Thyroid gland (tissue), 4 donors: ENCODE measurements at regions not wholly inside any gene's neighbourhood (a gene's known extent, or its start where the extent isn't known, plus 50 kb on each side); places are given as distances from the start of the nearest gene placed in this dataset.

Source experiments
- DNase-seq, 2 donors: peaks; one replicate each; pipeline ENCODE4 v3.0.0-alpha.2; 2019
- H3K27ac ChIP-seq, 3 donors: fragments of 200-600 bp; sonication (generic); 1 replicate in 2 of 3; 2 replicates in 1 of 3; pipeline ENCODE4 v1.5.1; 2016 to 2019; ENCODE audit warnings: mild to moderate bottlenecking in 1 of 3, moderate library complexity in 1 of 3
- H3K27me3 ChIP-seq: fragments of 200-600 bp; sonication (generic); one replicate; pipeline ENCODE4 v1.5.1; 2019
- H3K36me3 ChIP-seq, 2 donors: fragments of 200-600 bp; sonication (generic); one replicate each; pipeline ENCODE4 v1.5.1; 2016 to 2019
- H3K4me1 ChIP-seq, 2 donors: fragments of 200-600 bp; sonication (generic); one replicate each; pipeline ENCODE4 v1.5.1; 2017 to 2019
- H3K4me3 ChIP-seq, 3 donors: fragments of 200-600 bp; sonication (generic); replicated peaks in 1 of 3; 1 replicate in 2 of 3; 2 replicates in 1 of 3; pipeline ENCODE4 v1.5.1; 2016; ENCODE audit warnings: mild to moderate bottlenecking in 1 of 3
- H3K9me3 ChIP-seq: fragments of 200-600 bp; sonication (generic); one replicate; pipeline ENCODE4 v1.5.1; 2017
- POLR2A ChIP-seq, 2 donors: fragments of 450-650 bp; IDR thresholded peaks; one replicate each; pipeline ENCODE4 v1.6.1; 2017; ENCODE audit warnings: antibody characterized with exemption in 2 of 2, mild to moderate bottlenecking in 2 of 2, moderate library complexity in 1 of 2
- WGBS, 2 donors: methylation state at CpG; one replicate each; pipeline ENCODE4 v1.1.5; 2017; 5-methylcytosine and 5-hydroxymethylcytosine counted together
- intact Hi-C: fragments of 100-400 bp; cut with DNase I; formaldehyde crosslinking; loops from one replicate; pipeline ENCODE4 v1.15.1; 2023
- TF ChIP-seq, protein P1 (sequence below), 6 experiments: fragments of 200-600 bp in 3 of 6; fragments of 450-650 bp in 3 of 6; sonication (generic) in 3 of 6; IDR thresholded peaks; one replicate each; pipeline ENCODE4 v1.5.1; 2016 to 2019; ENCODE audit warnings: antibody characterized with exemption in 6 of 6, mild to moderate bottlenecking in 2 of 6, inconsistent platforms in 1 of 6, moderate library complexity in 1 of 6

DNA sequence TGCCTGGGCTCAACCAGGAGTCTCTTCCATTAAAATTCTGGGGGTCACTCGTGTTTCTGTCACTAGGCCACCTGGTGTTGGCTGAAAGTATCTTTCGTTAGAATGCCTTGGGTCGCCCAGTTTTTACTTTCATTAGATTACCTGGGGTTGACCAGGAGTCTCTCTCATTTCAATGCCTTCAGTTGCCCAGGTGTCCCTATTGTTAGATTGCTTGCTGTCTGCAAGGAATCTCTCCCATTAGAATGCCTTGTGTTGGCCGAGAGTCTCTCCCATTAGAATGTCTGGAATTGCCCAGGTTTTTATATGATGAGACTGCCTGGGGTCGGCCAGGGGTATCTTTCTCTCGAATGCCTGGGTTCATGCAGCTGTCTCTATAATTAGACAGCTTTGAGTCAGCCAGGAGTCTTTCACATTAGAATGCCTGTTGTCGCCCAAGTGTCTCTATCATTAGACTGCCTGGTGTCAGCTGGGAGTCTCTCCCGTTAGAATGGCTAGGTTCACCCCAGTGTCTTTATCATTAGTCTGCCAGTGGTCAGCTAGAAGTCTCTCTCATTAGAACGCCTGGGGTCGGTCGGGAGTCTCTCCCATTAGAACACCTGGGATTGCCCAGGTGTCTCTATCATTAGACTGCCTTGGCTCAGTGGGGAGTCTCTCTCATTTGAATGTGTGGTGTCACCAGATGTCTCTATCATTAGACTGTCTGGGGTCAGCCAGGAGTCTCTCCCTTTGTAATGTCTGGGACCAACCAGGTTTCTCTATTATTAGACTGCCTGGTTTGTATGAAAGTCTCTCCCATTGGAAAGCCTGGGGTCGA, 1446.8 kb downstream of the UQCRFS1 start:
- H3K9me3 ChIP-seq, result no peaks in the 10 kb centered on the region
- intact Hi-C loops, result no loop called here
- DNase-seq, result no peak
- TF ChIP-seq POLR2A (IDR thresholded peaks at IDR 0.05), result no peak
- TF ChIP-seq, protein P1, sequence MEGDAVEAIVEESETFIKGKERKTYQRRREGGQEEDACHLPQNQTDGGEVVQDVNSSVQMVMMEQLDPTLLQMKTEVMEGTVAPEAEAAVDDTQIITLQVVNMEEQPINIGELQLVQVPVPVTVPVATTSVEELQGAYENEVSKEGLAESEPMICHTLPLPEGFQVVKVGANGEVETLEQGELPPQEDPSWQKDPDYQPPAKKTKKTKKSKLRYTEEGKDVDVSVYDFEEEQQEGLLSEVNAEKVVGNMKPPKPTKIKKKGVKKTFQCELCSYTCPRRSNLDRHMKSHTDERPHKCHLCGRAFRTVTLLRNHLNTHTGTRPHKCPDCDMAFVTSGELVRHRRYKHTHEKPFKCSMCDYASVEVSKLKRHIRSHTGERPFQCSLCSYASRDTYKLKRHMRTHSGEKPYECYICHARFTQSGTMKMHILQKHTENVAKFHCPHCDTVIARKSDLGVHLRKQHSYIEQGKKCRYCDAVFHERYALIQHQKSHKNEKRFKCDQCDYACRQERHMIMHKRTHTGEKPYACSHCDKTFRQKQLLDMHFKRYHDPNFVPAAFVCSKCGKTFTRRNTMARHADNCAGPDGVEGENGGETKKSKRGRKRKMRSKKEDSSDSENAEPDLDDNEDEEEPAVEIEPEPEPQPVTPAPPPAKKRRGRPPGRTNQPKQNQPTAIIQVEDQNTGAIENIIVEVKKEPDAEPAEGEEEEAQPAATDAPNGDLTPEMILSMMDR (IDR thresholded peaks at IDR 0.05), result no peak
- no peak overlapping the region for H3K27ac ChIP-seq
- no peak overlapping the region for H3K4me3 ChIP-seq
- H3K27me3 ChIP-seq, result no peaks in the 10 kb centered on the region
- H3K36me3 ChIP-seq, result no peaks in the 10 kb centered on the region
- no peaks in the 10 kb centered on the region for H3K4me1 ChIP-seq
- WGBS, 2 donors, result 86% methylated on average over 12 of the region's 12 CpGs

- DNase-seq, result no peak
- H3K27ac ChIP-seq, result no peak overlapping the region
- WGBS, 2 donors, result 85 to 87% methylated on average over 7 of the region's 7 CpGs
- TF ChIP-seq, protein P1 (IDR thresholded peaks at IDR 0.05), result no peak
- TF ChIP-seq POLR2A (IDR thresholded peaks at IDR 0.05), result no peak
- intact Hi-C loops, result no loop called here
- no peaks in the 10 kb centered on the region for H3K4me1 ChIP-seq
- H3K36me3 ChIP-seq, result no peaks in the 10 kb centered on the region
- H3K27me3 ChIP-seq, result no peaks in the 10 kb centered on the region
- H3K4me3 ChIP-seq, result no peak overlapping the region
- H3K9me3 ChIP-seq, result no peaks in the 10 kb centered on the region
Measured at GRCh38 chr19:27765397-27765796, 1447.6 kb downstream of the UQCRFS1 start.

DNA sequence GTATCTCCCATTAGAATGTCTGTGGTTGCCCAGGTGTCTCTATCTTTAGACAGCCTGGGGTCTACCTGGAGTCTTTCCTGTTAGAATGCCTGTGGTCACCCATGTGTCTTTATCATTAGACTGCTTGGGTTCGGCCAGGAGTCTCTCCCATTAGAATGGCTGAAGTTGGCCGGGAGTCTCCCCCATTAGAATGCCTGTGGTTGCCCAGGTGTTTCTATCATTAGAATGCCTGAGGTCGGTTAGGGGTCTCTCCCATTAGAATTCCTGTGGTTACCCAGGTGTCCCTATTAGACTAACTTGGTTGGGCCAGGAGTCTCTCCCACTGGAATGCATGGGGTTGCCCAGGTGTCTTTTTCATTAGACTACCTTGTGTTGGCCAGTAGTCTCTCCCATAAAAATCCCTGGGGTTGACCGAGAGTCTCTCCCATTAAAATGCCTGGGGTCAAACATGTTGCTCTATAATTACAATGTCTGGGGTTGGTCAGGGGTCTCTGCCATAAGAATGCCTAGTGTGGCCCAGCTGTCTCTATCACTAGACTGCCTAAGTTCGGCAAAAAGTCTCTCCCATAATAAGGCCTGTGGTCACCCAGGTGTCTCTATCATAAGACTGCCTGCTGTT, 1448.7 kb downstream of the UQCRFS1 start:
- DNase-seq, result no peak
- TF ChIP-seq POLR2A (IDR thresholded peaks at IDR 0.05), result no peak
- TF ChIP-seq, protein P1 (IDR thresholded peaks at IDR 0.05), result no peak
- Histone ChIP-seq H3K4me3 (no peak overlapping the region), H3K4me1 (no peaks in the 10 kb centered on the region), H3K36me3 (no peaks in the 10 kb centered on the region), H3K9me3 (no peaks in the 10 kb centered on the region), H3K27ac (no peak overlapping the region), H3K27me3 (no peaks in the 10 kb centered on the region)
- intact Hi-C loops, result no loop called here
- WGBS, 2 donors, result 93 to 96% methylated on average over 3 to 5 of the region's 5 CpGs

GRCh38 chr19:27762933-27763332, 1450.0 kb downstream of the UQCRFS1 start:
- no peak for DNase-seq
- intact Hi-C loops, result no loop called here
- 74 to 82% methylated on average over 4 of the region's 4 CpGs for WGBS, 2 donors
- H3K4me1 ChIP-seq, result no peaks in the 10 kb centered on the region
- no peaks in the 10 kb centered on the region for H3K27me3 ChIP-seq
- H3K27ac ChIP-seq, result no peak overlapping the region
- no peaks in the 10 kb centered on the region for H3K9me3 ChIP-seq
- H3K36me3 ChIP-seq, result no peaks in the 10 kb centered on the region
- TF ChIP-seq, protein P1 (IDR thresholded peaks at IDR 0.05), result no peak
- TF ChIP-seq POLR2A (IDR thresholded peaks at IDR 0.05), result no peak
- no peak overlapping the region for H3K4me3 ChIP-seq

- no peak for DNase-seq
- TF ChIP-seq POLR2A (IDR thresholded peaks at IDR 0.05), result no peak
- TF ChIP-seq, protein P1 (IDR thresholded peaks at IDR 0.05), result no peak
- no peaks in the 10 kb centered on the region for H3K9me3 ChIP-seq
- H3K4me1 ChIP-seq, result no peaks in the 10 kb centered on the region
- H3K4me3 ChIP-seq, result no peak overlapping the region
- no peak overlapping the region for H3K27ac ChIP-seq
- no peaks in the 10 kb centered on the region for H3K27me3 ChIP-seq
- intact Hi-C loops, result no loop called here
- no peaks in the 10 kb centered on the region for H3K36me3 ChIP-seq
- WGBS, 2 donors, result 83 to 92% methylated on average over 6 of the region's 6 CpGs
Measured at GRCh38 chr19:27759896-27760295, 1453.1 kb downstream of the UQCRFS1 start.
